GM12878 (cell line): ENCODE measurements at regions not wholly inside any gene's neighbourhood (a gene's known extent, or its start where the extent isn't known, plus 50 kb on each side); places are given as distances from the start of the nearest gene placed in this dataset.

Experiments
- CTCF ChIP-seq, 3 experiments: IDR thresholded peaks in 2 of 3; conservative IDR thresholded peaks in 1 of 3; 2 replicates each; pipeline ENCODE4 v1.5.1; 2011; ENCODE audit warnings: low read depth in 3 of 3, low read length in 3 of 3, mild to moderate bottlenecking in 3 of 3, control low read depth in 2 of 3, moderate library complexity in 2 of 3, inconsistent platforms in 1 of 3, mixed read lengths in 1 of 3; ENCODE audit not compliant: control insufficient read depth in 2 of 3, insufficient read depth in 1 of 3; ENCODE audit errors: extremely low read depth in 1 of 3
- POLR2AphosphoS2 ChIP-seq: IDR thresholded peaks from 2 replicates; pipeline ENCODE4 v1.6.1; 2011; ENCODE audit warnings: low read depth, mild to moderate bottlenecking, low read length, improper control_type of control experiment, moderate library complexity
- POU2F2 ChIP-seq: IDR thresholded peaks from 3 replicates; pipeline ENCODE4 v1.6.1; 2011; ENCODE audit warnings: low read depth, mild to moderate bottlenecking, low read length, borderline replicate concordance
- SMC3 ChIP-seq: IDR thresholded peaks from 2 replicates; pipeline ENCODE4 v1.6.1; 2011; ENCODE audit warnings: low read length, improper control_type of control experiment, borderline replicate concordance

GRCh38 chr6:105901583-105901982 lies 184.6 kb upstream of the PRDM1 start:
- TF ChIP-seq POLR2AphosphoS2 = no peak
- TF ChIP-seq POU2F2 = no peak
- no peak for TF ChIP-seq CTCF (IDR thresholded peaks at IDR 0.05 in 2 of 3, conservative IDR thresholded peaks at IDR 0.05 in 1 of 3; ENCODE audit: control insufficient read depth in 2 of 3, extremely low read depth in 1 of 3, insufficient read depth in 1 of 3, low read depth in 3 of 3, low read length in 3 of 3)
- TF ChIP-seq SMC3 = no peak
